K562 (cell line): ENCODE measurements at regions not wholly inside any gene's neighbourhood (a gene's known extent, or its start where the extent isn't known, plus 50 kb on each side); places are given as distances from the start of the nearest gene placed in this dataset.

Source experiments
- CHD4 ChIP-seq: fragments of 200-600 bp; sonication (generic); IDR thresholded peaks from 3 replicates; pipeline ENCODE4 v1.6.1; 2012; ENCODE audit warnings: low read depth, mild to moderate bottlenecking, mixed read lengths, low read length, inconsistent platforms; ENCODE audit not compliant: insufficient read depth, insufficient replicate concordance, poor library complexity, severe bottlenecking
- E2F3 ChIP-seq: fragments of 250-450 bp; sonication (Bioruptor Pico); IDR thresholded peaks from 2 replicates; pipeline ENCODE4 v1.4.0; 2020; ENCODE audit warnings: mild to moderate bottlenecking
- EGR1 ChIP-seq: fragments of 450-650 bp; conservative IDR thresholded peaks from 2 replicates; pipeline ENCODE4 v1.6.1; 2017; ENCODE audit warnings: mild to moderate bottlenecking
- ETV5 ChIP-seq: sonication (generic); formaldehyde crosslinking; IDR thresholded peaks from 2 replicates; pipeline ENCODE4 v1.4.0; 2020; ENCODE audit warnings: low read depth, mild to moderate bottlenecking, missing genetic modification reagents
- FOXK1 ChIP-seq: sonication (generic); formaldehyde crosslinking; IDR thresholded peaks from 2 replicates; pipeline ENCODE4 v1.8.0; 2022; ENCODE audit warnings: missing genetic modification reagents, mild to moderate bottlenecking, borderline replicate concordance
- FOXM1 ChIP-seq, 2 experiments: fragments of 450-650 bp in 1 of 2; sonication (generic) in 1 of 2; formaldehyde crosslinking in 1 of 2; IDR thresholded peaks; 2 replicates each; pipeline versions ENCODE4 v1.6.1 to v1.9.0; 2017 to 2022; ENCODE audit warnings: low read depth in 2 of 2, mild to moderate bottlenecking in 2 of 2, missing genetic modification reagents in 1 of 2, moderate library complexity in 1 of 2
- GABPB2 ChIP-seq: fragments of 250-450 bp; sonication (Bioruptor Pico); conservative IDR thresholded peaks from 2 replicates; pipeline ENCODE4 v1.5.1; 2021; ENCODE audit warnings: mild to moderate bottlenecking
- GATAD2A ChIP-seq: fragments of 450-650 bp; IDR thresholded peaks from 2 replicates; pipeline ENCODE4 v1.6.1; 2017
- HLTF ChIP-seq: fragments of 450-650 bp; IDR thresholded peaks from 2 replicates; pipeline ENCODE4 v1.6.1; 2016
- HMG20B ChIP-seq: fragments of 250-450 bp; sonication (Bioruptor Pico); IDR thresholded peaks from 2 replicates; pipeline ENCODE4 v1.5.0; 2021; ENCODE audit warnings: mild to moderate bottlenecking
- HOXB6 ChIP-seq: fragments of 250-450 bp; sonication (Bioruptor Pico); IDR thresholded peaks from 2 replicates; pipeline ENCODE4 v1.5.1; 2022; ENCODE audit warnings: mild to moderate bottlenecking, borderline replicate concordance
- MEF2A ChIP-seq: IDR thresholded peaks from 2 replicates; pipeline ENCODE4 v1.6.1; 2011; ENCODE audit warnings: low read depth, mild to moderate bottlenecking, low read length, moderate library complexity; ENCODE audit not compliant: control insufficient read depth
- MIER1 ChIP-seq: fragments of 450-650 bp; IDR thresholded peaks from 2 replicates; pipeline ENCODE4 v1.6.1; 2016; ENCODE audit warnings: antibody characterized with exemption, mild to moderate bottlenecking, low read depth
- NFIX ChIP-seq: fragments of 250-450 bp; sonication (Bioruptor Pico); IDR thresholded peaks from 2 replicates; pipeline ENCODE4 v1.4.0; 2020; ENCODE audit warnings: low read depth, mild to moderate bottlenecking, moderate library complexity
- POLR2B ChIP-seq: fragments of 450-650 bp; IDR thresholded peaks from 2 replicates; pipeline ENCODE4 v1.6.1; 2018; ENCODE audit warnings: low read depth; ENCODE audit not compliant: partially characterized antibody
- TBP ChIP-seq: optimal IDR thresholded peaks from 2 replicates; pipeline ENCODE3; 2011; ENCODE audit warnings: low read depth, low read length, improper control_type of control experiment
- U2AF1 ChIP-seq: fragments of 200-400 bp; formaldehyde crosslinking; optimal IDR thresholded peaks from 2 replicates; pipeline ENCODE3; 2017; ENCODE audit warnings: mild to moderate bottlenecking, low read depth, low read length, moderate library complexity
- ZBTB7A ChIP-seq: IDR thresholded peaks from 2 replicates; pipeline ENCODE4 v1.6.1; 2011; ENCODE audit warnings: low read depth, mild to moderate bottlenecking, low read length, moderate library complexity, borderline replicate concordance; ENCODE audit not compliant: control insufficient read depth
- ZNF316 ChIP-seq: fragments of 450-650 bp; IDR thresholded peaks from 2 replicates; pipeline ENCODE4 v1.6.1; 2016
- ZNF583 ChIP-seq: fragments of 250-450 bp; sonication (Bioruptor Pico); IDR thresholded peaks from 2 replicates; pipeline ENCODE4 v1.4.0; 2020
- ZNF668 ChIP-seq: fragments of 250-450 bp; sonication (Bioruptor Pico); IDR thresholded peaks from 2 replicates; pipeline ENCODE4 v1.8.0; 2022; ENCODE audit warnings: mild to moderate bottlenecking, inconsistent platforms
- ZNF75A ChIP-seq: fragments of 450-650 bp; formaldehyde crosslinking; IDR thresholded peaks from 2 replicates; pipeline ENCODE4 v1.4.0; 2020; ENCODE audit warnings: mild to moderate bottlenecking
- ZNF766 ChIP-seq: fragments of 200-800 bp; sonication (Bioruptor generic); conservative IDR thresholded peaks from 2 replicates; pipeline ENCODE4 v1.6.1; 2016; ENCODE audit warnings: missing genetic modification characterization, missing compliant biosample characterization
- TF ChIP-seq, protein P1 (sequence below): fragments of 250-450 bp; sonication (Bioruptor Pico); IDR thresholded peaks from 2 replicates; pipeline ENCODE4 v1.9.0; 2021; ENCODE audit warnings: mild to moderate bottlenecking, inconsistent platforms
- TF ChIP-seq, protein P2 (sequence below): fragments of 250-450 bp; sonication (Bioruptor Pico); IDR thresholded peaks from 2 replicates; pipeline ENCODE4 v1.5.0; 2021
- TF ChIP-seq, protein P3 (sequence below): fragments of 450-650 bp; IDR thresholded peaks from 2 replicates; pipeline ENCODE4 v1.6.1; 2017; ENCODE audit warnings: mild to moderate bottlenecking, moderate library complexity
- TF ChIP-seq, protein P4 (sequence below): sonication (generic); formaldehyde crosslinking; IDR thresholded peaks from 2 replicates; pipeline ENCODE4 v1.8.0; 2022; ENCODE audit warnings: missing genetic modification reagents, mild to moderate bottlenecking, moderate library complexity, borderline replicate concordance

DNA sequence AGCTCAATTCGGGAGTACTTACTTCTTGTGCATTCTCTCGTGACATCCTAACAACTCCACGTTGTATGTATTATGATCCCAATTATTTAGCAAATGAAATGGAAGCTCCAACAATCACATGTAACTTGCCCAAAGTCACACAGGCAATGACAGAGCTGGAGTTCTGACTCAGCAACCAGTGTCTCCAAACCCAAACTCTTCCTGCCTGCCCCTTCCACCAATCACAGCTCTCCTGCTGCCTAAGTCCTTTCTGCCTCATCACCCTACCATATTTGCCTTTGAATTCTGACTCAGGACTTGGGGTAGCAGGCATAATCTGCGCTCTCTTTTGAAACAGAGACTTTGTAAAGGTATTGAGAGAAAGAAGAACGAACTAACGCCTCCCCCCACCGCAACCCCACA is 245.2 kb upstream of the MAF start (continued):
- TF ChIP-seq CHD4 (no peak), ZNF668 (CRISPR knock-in tag) (no peak), HMG20B (CRISPR knock-in tag) (peak; percentile 86; the same call in 1 of the 2 replicates), HOXB6 (CRISPR knock-in tag) (no peak), FOXM1 (IDR thresholded peaks at IDR 0.05; ENCODE audit: low read depth) (no peak), FOXM1 (CRISPR knock-in tag; IDR thresholded peaks at IDR 0.05; ENCODE audit: low read depth) (no peak), EGR1 (no peak), ZNF75A (CRISPR knock-in tag) (no peak), ZBTB7A (no peak), FOXK1 (CRISPR knock-in tag) (no peak), ZNF583 (CRISPR knock-in tag) (no peak), MEF2A (no peak), TBP (peak; percentile 78), MIER1 (no peak), POLR2B (peak; percentile 89), GABPB2 (CRISPR knock-in tag) (no peak), GATAD2A (no peak), ETV5 (CRISPR knock-in tag) (no peak), ZNF766 (CRISPR knock-in tag) (no peak), U2AF1 (no peak), ZNF316 (peak; percentile 100), NFIX (CRISPR knock-in tag) (no peak), E2F3 (no peak), HLTF (no peak)
- TF ChIP-seq, protein P1, sequence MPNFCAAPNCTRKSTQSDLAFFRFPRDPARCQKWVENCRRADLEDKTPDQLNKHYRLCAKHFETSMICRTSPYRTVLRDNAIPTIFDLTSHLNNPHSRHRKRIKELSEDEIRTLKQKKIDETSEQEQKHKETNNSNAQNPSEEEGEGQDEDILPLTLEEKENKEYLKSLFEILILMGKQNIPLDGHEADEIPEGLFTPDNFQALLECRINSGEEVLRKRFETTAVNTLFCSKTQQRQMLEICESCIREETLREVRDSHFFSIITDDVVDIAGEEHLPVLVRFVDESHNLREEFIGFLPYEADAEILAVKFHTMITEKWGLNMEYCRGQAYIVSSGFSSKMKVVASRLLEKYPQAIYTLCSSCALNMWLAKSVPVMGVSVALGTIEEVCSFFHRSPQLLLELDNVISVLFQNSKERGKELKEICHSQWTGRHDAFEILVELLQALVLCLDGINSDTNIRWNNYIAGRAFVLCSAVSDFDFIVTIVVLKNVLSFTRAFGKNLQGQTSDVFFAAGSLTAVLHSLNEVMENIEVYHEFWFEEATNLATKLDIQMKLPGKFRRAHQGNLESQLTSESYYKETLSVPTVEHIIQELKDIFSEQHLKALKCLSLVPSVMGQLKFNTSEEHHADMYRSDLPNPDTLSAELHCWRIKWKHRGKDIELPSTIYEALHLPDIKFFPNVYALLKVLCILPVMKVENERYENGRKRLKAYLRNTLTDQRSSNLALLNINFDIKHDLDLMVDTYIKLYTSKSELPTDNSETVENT (CRISPR knock-in tag) = no peak
- TF ChIP-seq, protein P2, sequence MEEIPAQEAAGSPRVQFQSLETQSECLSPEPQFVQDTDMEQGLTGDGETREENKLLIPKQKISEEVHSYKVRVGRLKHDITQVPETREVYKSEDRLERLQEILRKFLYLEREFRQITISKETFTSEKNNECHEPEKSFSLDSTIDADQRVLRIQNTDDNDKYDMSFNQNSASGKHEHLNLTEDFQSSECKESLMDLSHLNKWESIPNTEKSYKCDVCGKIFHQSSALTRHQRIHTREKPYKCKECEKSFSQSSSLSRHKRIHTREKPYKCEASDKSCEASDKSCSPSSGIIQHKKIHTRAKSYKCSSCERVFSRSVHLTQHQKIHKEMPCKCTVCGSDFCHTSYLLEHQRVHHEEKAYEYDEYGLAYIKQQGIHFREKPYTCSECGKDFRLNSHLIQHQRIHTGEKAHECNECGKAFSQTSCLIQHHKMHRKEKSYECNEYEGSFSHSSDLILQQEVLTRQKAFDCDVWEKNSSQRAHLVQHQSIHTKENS (CRISPR knock-in tag) = no peak
- TF ChIP-seq, protein P3, sequence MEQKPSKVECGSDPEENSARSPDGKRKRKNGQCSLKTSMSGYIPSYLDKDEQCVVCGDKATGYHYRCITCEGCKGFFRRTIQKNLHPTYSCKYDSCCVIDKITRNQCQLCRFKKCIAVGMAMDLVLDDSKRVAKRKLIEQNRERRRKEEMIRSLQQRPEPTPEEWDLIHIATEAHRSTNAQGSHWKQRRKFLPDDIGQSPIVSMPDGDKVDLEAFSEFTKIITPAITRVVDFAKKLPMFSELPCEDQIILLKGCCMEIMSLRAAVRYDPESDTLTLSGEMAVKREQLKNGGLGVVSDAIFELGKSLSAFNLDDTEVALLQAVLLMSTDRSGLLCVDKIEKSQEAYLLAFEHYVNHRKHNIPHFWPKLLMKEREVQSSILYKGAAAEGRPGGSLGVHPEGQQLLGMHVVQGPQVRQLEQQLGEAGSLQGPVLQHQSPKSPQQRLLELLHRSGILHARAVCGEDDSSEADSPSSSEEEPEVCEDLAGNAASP = no peak
- TF ChIP-seq, protein P4, sequence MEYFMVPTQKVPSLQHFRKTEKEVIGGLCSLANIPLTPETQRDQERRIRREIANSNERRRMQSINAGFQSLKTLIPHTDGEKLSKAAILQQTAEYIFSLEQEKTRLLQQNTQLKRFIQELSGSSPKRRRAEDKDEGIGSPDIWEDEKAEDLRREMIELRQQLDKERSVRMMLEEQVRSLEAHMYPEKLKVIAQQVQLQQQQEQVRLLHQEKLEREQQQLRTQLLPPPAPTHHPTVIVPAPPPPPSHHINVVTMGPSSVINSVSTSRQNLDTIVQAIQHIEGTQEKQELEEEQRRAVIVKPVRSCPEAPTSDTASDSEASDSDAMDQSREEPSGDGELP = no peak
